ENCODE measurements at regions not wholly inside any gene's neighbourhood (a gene's known extent, or its start where the extent isn't known, plus 50 kb on each side); places are given as distances from the start of the nearest gene placed in this dataset.

DNA sequence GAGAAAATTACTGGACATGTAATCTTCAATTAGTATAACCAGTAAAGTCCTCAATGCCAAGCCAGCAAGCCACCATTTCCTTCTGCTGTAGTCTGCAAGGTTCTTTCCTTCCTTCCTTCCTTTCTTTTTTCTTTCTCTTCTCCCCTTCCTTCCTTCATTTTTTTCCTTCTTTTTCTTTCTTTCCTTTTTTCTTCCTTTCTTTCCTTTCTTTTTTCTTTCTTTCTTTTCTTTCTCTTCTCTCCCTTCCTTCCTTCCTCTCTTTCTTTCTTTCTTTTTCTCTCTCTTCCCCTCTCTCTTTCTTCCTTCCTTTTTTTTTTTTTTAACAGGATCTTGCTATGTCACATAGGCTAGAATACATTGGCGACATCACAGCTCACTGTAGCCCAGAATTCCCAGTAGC, 369.8 kb downstream of the SEMA3D start:
- H3K4me3 Mint-ChIP-seq: no peak overlapping the region
- H3K4me1 Mint-ChIP-seq: no peaks in the 10 kb centered on the region
- H3K9me3 Mint-ChIP-seq: peaks cover 2% of the 10 kb centered on the region
- no peak for ATAC-seq (ENCODE audit: low read depth)
- H3K27me3 Mint-ChIP-seq: no peaks in the 10 kb centered on the region
- POLR2A ChIA-PET: no interaction called here
- TF ChIP-seq, protein P1, sequence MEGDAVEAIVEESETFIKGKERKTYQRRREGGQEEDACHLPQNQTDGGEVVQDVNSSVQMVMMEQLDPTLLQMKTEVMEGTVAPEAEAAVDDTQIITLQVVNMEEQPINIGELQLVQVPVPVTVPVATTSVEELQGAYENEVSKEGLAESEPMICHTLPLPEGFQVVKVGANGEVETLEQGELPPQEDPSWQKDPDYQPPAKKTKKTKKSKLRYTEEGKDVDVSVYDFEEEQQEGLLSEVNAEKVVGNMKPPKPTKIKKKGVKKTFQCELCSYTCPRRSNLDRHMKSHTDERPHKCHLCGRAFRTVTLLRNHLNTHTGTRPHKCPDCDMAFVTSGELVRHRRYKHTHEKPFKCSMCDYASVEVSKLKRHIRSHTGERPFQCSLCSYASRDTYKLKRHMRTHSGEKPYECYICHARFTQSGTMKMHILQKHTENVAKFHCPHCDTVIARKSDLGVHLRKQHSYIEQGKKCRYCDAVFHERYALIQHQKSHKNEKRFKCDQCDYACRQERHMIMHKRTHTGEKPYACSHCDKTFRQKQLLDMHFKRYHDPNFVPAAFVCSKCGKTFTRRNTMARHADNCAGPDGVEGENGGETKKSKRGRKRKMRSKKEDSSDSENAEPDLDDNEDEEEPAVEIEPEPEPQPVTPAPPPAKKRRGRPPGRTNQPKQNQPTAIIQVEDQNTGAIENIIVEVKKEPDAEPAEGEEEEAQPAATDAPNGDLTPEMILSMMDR (IDR thresholded peaks at IDR 0.05): no peak
- no peaks in the 10 kb centered on the region for H3K36me3 Mint-ChIP-seq (ENCODE audit: low read depth)
- CTCF ChIA-PET: no interaction called here
- intact Hi-C loops (cut with micrococcal nuclease): no loop called here
- DNase-seq: no peak
- no peak overlapping the region for H3K27ac Mint-ChIP-seq

DNA sequence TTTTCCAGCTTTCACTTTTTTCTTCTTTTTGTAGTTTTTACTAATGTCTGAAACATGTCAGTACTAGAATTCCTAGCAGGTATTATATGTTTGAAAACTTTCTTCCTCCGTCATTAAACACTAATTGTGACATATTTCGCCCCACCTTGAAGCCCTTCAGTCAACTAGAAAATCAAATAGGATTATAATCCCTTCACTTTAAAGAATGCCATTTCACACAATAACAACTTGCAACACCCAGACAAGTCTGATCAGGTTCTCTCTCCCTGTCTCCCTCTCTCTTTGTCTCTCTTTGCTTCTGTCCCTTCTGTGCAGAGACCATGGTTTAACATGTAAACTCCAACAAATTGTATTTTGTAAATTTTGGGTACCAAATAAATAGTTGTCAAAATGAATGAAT, 373.5 kb downstream of the SEMA3D start:
- intact Hi-C loops (cut with micrococcal nuclease): no loop called here
- no peak overlapping the region for H3K27ac Mint-ChIP-seq
- ChIA-PET CTCF (no interaction called here), POLR2A (no interaction called here)
- DNase-seq (no peak), ATAC-seq (ENCODE audit: low read depth) (no peak)
- no peak overlapping the region for H3K4me3 Mint-ChIP-seq
- no peaks in the 10 kb centered on the region for H3K9me3 Mint-ChIP-seq
- no peaks in the 10 kb centered on the region for H3K4me1 Mint-ChIP-seq
- no peaks in the 10 kb centered on the region for H3K36me3 Mint-ChIP-seq (ENCODE audit: low read depth)
- H3K27me3 Mint-ChIP-seq: no peaks in the 10 kb centered on the region
- TF ChIP-seq, protein P1 (IDR thresholded peaks at IDR 0.05): no peak

DNA sequence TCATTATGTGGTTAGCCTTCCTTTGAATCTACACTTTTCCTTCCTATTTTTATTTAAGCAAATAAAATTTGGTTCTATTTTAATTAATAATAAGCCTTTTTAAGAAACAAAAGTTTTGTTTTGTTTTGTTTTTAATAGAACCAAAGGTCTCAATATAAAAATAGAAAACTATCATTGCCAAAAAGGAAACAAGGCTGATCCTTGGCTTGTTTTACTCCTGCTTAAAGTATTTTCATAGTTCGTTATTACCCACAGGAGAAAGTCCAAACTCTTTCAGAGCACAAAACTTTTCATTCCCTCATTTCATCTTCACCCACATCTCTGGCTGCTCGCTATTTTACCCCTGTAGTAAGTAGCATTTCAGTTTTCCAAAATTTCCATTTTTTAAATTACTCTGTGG, 374.8 kb downstream of the SEMA3D start:
- H3K4me3 Mint-ChIP-seq: no peak overlapping the region
- no peaks in the 10 kb centered on the region for H3K36me3 Mint-ChIP-seq (ENCODE audit: low read depth)
- H3K9me3 Mint-ChIP-seq: no peaks in the 10 kb centered on the region
- TF ChIP-seq, protein P1 (IDR thresholded peaks at IDR 0.05): no peak
- DNase-seq: no peak
- no peaks in the 10 kb centered on the region for H3K27me3 Mint-ChIP-seq
- POLR2A ChIA-PET: no interaction called here
- H3K4me1 Mint-ChIP-seq: no peaks in the 10 kb centered on the region
- no peak for ATAC-seq (ENCODE audit: low read depth)
- CTCF ChIA-PET: no interaction called here
- H3K27ac Mint-ChIP-seq: no peak overlapping the region
- intact Hi-C loops (cut with micrococcal nuclease): no loop called here

DNA sequence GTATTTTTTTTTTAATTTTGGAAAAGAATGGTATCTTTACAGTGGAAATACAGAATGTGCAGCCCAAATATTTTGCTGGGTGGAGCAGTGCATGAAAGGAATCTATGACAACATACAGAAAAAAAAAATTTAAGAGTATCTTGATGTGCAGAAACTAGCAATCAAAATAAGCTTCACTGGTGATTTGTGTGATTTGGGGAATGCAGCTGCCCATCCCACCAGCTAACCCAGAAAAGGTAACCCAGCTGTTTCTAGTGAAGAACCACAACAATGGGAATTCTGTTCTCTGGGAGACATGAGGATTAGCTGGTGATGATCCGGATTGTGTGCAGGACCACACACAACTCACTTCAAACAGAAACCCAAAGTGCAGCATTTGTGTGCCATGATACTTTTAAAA, 375.5 kb downstream of the SEMA3D start:
- TF ChIP-seq, protein P1 (IDR thresholded peaks at IDR 0.05): no peak
- ATAC-seq (ENCODE audit: low read depth) (no peak), DNase-seq (no peak)
- Mint-ChIP-seq H3K4me1 (no peaks in the 10 kb centered on the region), H3K36me3 (ENCODE audit: low read depth) (no peaks in the 10 kb centered on the region), H3K27me3 (no peaks in the 10 kb centered on the region), H3K27ac (no peak overlapping the region), H3K4me3 (no peak overlapping the region), H3K9me3 (no peaks in the 10 kb centered on the region)
- CTCF ChIA-PET: no interaction called here
- intact Hi-C loops (cut with micrococcal nuclease): no loop called here
- POLR2A ChIA-PET: no interaction called here

DNA sequence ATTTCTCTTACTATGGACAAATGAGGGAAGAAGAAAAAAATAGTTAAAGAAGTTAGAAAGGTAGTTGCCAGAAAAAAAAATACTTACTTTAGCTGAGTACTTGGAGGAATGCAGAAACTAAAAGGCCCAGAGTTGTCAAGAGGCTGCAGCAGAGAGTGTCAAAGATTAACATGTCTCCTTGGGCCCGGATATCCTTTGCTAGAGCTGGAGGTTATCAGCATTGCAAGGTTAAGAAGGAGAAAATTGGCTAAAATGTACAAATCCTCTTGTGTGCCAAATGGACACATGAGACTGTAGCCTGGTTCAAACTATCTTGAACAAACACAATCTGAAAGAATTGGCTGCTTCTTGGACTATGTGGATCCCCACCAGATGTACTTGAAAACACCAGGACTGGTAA, 377.0 kb downstream of the SEMA3D start:
- no peak for DNase-seq
- TF ChIP-seq, protein P1 (IDR thresholded peaks at IDR 0.05): no peak
- Mint-ChIP-seq H3K4me3 (no peak overlapping the region), H3K27ac (no peak overlapping the region), H3K9me3 (peaks cover 2% of the 10 kb centered on the region), H3K4me1 (no peaks in the 10 kb centered on the region), H3K27me3 (no peaks in the 10 kb centered on the region), H3K36me3 (ENCODE audit: low read depth) (no peaks in the 10 kb centered on the region)
- POLR2A ChIA-PET: no interaction called here
- intact Hi-C loops (cut with micrococcal nuclease): no loop called here
- CTCF ChIA-PET: no interaction called here
- ATAC-seq (ENCODE audit: low read depth): no peak
